ENCODE measurements at regions not wholly inside any gene's neighbourhood (a gene's known extent, or its start where the extent isn't known, plus 50 kb on each side); places are given as distances from the start of the nearest gene placed in this dataset.

- DNase-seq (ENCODE audit: low spot score) (no peak), ATAC-seq (peak; percentile 27; the same call in 2 of the 3 replicates)
- no peak overlapping the region for H3K4me3 Mint-ChIP-seq
- no peaks in the 10 kb centered on the region for H3K27me3 Mint-ChIP-seq (ENCODE audit: insufficient read depth, low read depth, poor library complexity)
- TF ChIP-seq, protein P1, sequence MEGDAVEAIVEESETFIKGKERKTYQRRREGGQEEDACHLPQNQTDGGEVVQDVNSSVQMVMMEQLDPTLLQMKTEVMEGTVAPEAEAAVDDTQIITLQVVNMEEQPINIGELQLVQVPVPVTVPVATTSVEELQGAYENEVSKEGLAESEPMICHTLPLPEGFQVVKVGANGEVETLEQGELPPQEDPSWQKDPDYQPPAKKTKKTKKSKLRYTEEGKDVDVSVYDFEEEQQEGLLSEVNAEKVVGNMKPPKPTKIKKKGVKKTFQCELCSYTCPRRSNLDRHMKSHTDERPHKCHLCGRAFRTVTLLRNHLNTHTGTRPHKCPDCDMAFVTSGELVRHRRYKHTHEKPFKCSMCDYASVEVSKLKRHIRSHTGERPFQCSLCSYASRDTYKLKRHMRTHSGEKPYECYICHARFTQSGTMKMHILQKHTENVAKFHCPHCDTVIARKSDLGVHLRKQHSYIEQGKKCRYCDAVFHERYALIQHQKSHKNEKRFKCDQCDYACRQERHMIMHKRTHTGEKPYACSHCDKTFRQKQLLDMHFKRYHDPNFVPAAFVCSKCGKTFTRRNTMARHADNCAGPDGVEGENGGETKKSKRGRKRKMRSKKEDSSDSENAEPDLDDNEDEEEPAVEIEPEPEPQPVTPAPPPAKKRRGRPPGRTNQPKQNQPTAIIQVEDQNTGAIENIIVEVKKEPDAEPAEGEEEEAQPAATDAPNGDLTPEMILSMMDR (conservative IDR thresholded peaks at IDR 0.05; ENCODE audit: low read depth in 2 of 2), result peak; percentile 43 to 46
- TF ChIP-seq ZNF114 (CRISPR knock-in tag; IDR thresholded peaks at IDR 0.05), result no peak
- H3K4me2 ChIP-seq, result no peak overlapping the region
- H3K79me2 ChIP-seq (replicated peaks; ENCODE audit: insufficient read depth), result peaks cover 10% of the 10 kb centered on the region; the same call in 1 of the 2 replicates
- no peaks in the 10 kb centered on the region for H3K9me2 ChIP-seq (ENCODE audit: insufficient read depth)
- no peak overlapping the region for H3K27ac Mint-ChIP-seq
- no peaks in the 10 kb centered on the region for H3F3A ChIP-seq (replicated peaks; ENCODE audit: low read depth)
- H3K4me1 ChIP-seq (ENCODE audit: insufficient read depth), result peaks cover 38% of the 10 kb centered on the region
- H3K27me3 ChIP-seq (ENCODE audit: insufficient read depth), result no peaks in the 10 kb centered on the region
- no peak overlapping the region for H2AFZ ChIP-seq
- peaks cover 8% of the 10 kb centered on the region; the same call in 1 of the 2 replicates for H3K36me3 ChIP-seq (ENCODE audit: insufficient read depth)
- H3K9me3 Mint-ChIP-seq, result no peaks in the 10 kb centered on the region
- H3K4me3 ChIP-seq, result no peak overlapping the region
- peaks cover 5% of the 10 kb centered on the region; the same call in 2 of the 3 replicates for H3K36me3 Mint-ChIP-seq (ENCODE audit: low read depth)
- no peak overlapping the region; the same call in 1 of the 2 replicates for H3K27ac ChIP-seq (ENCODE audit: low read depth)
- H3K4me1 Mint-ChIP-seq, result peaks cover 63% of the 10 kb centered on the region
- no peaks in the 10 kb centered on the region for H4K20me1 ChIP-seq (replicated peaks; ENCODE audit: insufficient read depth)
Observed at GRCh38 chr11:92527467-92527866, 302.8 kb downstream of the FAT3 start.

- Histone ChIP-seq H3K4me1 (ENCODE audit: insufficient read depth) (peaks cover 40% of the 10 kb centered on the region), H3K79me2 (replicated peaks; ENCODE audit: insufficient read depth) (peaks cover 5% of the 10 kb centered on the region; the same call in 1 of the 2 replicates), H3K9me2 (ENCODE audit: insufficient read depth) (no peaks in the 10 kb centered on the region), H3K27me3 (ENCODE audit: insufficient read depth) (no peaks in the 10 kb centered on the region), H3F3A (replicated peaks; ENCODE audit: low read depth) (no peaks in the 10 kb centered on the region), H3K36me3 (ENCODE audit: insufficient read depth) (peaks cover 8% of the 10 kb centered on the region; the same call in 1 of the 2 replicates), H2AFZ (no peak overlapping the region), H3K27ac (ENCODE audit: low read depth) (no peak overlapping the region; the same call in 1 of the 2 replicates), H3K4me3 (no peak overlapping the region), H3K4me2 (no peak overlapping the region), H4K20me1 (replicated peaks; ENCODE audit: insufficient read depth) (no peaks in the 10 kb centered on the region)
- no peak overlapping the region for H3K4me3 Mint-ChIP-seq
- H3K27me3 Mint-ChIP-seq (ENCODE audit: insufficient read depth, low read depth, poor library complexity), result no peaks in the 10 kb centered on the region
- peaks cover 5% of the 10 kb centered on the region; the same call in 2 of the 3 replicates for H3K36me3 Mint-ChIP-seq (ENCODE audit: low read depth)
- no peak overlapping the region for H3K27ac Mint-ChIP-seq
- H3K9me3 Mint-ChIP-seq, result no peaks in the 10 kb centered on the region
- DNase-seq (ENCODE audit: low spot score), result no peak
- peaks cover 60% of the 10 kb centered on the region for H3K4me1 Mint-ChIP-seq
- ATAC-seq, result no peak
- TF ChIP-seq STAT1 (IDR thresholded peaks at IDR 0.05; ENCODE audit: unreplicated experiment), result no peak
- TF ChIP-seq, protein P1 (conservative IDR thresholded peaks at IDR 0.05; ENCODE audit: low read depth in 2 of 2), result no peak
- TF ChIP-seq POLR2AphosphoS5 (IDR thresholded peaks at IDR 0.05; ENCODE audit: low read depth), result no peak
- no peak for TF ChIP-seq NANOG (IDR thresholded peaks at IDR 0.05; ENCODE audit: borderline replicate concordance)
- TF ChIP-seq EZH2 (IDR thresholded peaks at IDR 0.05; ENCODE audit: low read depth, unreplicated experiment), result no peak
- TF ChIP-seq ZNF114 (CRISPR knock-in tag; IDR thresholded peaks at IDR 0.05), result no peak
- TF ChIP-seq CREB1 (CRISPR knock-in tag; IDR thresholded peaks at IDR 0.05; ENCODE audit: low read depth), result no peak
- TF ChIP-seq EZH2phosphoT487 (IDR thresholded peaks at IDR 0.05; ENCODE audit: unreplicated experiment), result no peak
- no peak for TF ChIP-seq JUNB (IDR thresholded peaks at IDR 0.05; ENCODE audit: unreplicated experiment)
- TF ChIP-seq, protein P2, sequence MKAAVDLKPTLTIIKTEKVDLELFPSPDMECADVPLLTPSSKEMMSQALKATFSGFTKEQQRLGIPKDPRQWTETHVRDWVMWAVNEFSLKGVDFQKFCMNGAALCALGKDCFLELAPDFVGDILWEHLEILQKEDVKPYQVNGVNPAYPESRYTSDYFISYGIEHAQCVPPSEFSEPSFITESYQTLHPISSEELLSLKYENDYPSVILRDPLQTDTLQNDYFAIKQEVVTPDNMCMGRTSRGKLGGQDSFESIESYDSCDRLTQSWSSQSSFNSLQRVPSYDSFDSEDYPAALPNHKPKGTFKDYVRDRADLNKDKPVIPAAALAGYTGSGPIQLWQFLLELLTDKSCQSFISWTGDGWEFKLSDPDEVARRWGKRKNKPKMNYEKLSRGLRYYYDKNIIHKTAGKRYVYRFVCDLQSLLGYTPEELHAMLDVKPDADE (IDR thresholded peaks at IDR 0.05), result no peak
- TF ChIP-seq, protein P3, sequence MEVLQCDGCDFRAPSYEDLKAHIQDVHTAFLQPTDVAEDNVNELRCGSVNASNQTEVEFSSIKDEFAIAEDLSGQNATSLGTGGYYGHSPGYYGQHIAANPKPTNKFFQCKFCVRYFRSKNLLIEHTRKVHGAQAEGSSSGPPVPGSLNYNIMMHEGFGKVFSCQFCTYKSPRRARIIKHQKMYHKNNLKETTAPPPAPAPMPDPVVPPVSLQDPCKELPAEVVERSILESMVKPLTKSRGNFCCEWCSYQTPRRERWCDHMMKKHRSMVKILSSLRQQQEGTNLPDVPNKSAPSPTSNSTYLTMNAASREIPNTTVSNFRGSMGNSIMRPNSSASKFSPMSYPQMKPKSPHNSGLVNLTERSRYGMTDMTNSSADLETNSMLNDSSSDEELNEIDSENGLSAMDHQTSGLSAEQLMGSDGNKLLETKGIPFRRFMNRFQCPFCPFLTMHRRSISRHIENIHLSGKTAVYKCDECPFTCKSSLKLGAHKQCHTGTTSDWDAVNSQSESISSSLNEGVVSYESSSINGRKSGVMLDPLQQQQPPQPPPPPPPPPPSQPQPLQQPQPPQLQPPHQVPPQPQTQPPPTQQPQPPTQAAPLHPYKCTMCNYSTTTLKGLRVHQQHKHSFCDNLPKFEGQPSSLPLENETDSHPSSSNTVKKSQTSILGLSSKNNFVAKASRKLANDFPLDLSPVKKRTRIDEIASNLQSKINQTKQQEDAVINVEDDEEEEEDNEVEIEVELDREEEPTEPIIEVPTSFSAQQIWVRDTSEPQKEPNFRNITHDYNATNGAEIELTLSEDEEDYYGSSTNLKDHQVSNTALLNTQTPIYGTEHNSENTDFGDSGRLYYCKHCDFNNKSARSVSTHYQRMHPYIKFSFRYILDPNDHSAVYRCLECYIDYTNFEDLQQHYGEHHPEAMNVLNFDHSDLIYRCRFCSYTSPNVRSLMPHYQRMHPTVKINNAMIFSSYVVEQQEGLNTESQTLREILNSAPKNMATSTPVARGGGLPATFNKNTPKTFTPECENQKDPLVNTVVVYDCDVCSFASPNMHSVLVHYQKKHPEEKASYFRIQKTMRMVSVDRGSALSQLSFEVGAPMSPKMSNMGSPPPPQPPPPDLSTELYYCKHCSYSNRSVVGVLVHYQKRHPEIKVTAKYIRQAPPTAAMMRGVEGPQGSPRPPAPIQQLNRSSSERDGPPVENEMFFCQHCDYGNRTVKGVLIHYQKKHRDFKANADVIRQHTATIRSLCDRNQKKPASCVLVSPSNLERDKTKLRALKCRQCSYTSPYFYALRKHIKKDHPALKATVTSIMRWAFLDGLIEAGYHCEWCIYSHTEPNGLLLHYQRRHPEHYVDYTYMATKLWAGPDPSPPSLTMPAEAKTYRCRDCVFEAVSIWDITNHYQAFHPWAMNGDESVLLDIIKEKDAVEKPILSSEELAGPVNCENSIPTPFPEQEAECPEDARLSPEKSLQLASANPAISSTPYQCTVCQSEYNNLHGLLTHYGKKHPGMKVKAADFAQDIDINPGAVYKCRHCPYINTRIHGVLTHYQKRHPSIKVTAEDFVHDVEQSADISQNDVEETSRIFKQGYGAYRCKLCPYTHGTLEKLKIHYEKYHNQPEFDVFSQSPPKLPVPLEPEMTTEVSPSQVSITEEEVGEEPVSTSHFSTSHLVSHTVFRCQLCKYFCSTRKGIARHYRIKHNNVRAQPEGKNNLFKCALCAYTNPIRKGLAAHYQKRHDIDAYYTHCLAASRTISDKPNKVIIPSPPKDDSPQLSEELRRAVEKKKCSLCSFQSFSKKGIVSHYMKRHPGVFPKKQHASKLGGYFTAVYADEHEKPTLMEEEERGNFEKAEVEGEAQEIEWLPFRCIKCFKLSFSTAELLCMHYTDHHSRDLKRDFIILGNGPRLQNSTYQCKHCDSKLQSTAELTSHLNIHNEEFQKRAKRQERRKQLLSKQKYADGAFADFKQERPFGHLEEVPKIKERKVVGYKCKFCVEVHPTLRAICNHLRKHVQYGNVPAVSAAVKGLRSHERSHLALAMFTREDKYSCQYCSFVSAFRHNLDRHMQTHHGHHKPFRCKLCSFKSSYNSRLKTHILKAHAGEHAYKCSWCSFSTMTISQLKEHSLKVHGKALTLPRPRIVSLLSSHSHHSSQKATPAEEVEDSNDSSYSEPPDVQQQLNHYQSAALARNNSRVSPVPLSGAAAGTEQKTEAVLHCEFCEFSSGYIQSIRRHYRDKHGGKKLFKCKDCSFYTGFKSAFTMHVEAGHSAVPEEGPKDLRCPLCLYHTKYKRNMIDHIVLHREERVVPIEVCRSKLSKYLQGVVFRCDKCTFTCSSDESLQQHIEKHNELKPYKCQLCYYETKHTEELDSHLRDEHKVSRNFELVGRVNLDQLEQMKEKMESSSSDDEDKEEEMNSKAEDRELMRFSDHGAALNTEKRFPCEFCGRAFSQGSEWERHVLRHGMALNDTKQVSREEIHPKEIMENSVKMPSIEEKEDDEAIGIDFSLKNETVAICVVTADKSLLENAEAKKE (CRISPR knock-in tag; IDR thresholded peaks at IDR 0.05), result no peak
Observed at GRCh38 chr11:92528001-92528400, 303.4 kb downstream of the FAT3 start.

All from GM23338 (cell line).